ENCODE measurements at regions not wholly inside any gene's neighbourhood (a gene's known extent, or its start where the extent isn't known, plus 50 kb on each side); places are given as distances from the start of the nearest gene placed in this dataset.

DNA sequence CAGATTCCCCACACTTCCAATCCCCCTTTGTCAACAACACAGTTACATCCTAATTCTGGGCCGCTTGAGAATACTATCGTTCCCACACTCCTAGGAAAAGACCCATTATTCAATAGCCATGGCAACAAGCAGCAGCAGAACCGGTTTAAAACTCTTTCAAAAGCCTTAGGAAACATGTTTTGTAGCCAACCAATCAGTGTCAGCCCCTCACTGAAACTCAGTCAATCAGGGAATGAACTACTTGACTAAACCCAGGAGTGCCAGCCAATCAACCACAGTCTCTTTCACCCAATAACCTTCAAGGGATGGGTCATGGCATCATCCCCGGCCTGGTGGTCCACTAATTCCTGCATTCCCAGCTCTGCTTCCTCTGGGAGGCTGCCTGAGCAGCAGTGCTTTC is 204.8 kb upstream of the HS6ST1 start:
- in situ Hi-C loops (cut with HindIII; ENCODE audit: low sequenced_read_pairs) = no loop called here

DNA sequence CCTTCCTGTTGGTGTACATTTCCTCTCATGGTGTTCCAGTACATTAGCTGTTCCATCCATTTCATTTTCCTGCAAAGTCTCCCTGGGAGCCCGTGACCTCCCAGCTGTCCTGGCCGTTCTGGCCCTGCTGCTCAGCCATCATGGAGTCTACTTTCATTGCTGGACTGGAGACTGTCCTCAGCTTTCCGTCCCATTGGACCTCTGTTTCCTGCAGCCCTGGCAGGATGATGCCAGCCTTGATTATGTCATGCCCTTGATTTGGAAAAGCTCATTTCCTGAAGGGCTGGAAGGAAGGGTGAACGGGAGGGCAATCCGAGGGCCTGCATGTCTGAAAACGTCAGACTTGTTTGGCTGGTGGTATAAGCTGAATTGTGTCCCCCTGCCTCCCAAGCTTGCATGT is 205.5 kb upstream of the HS6ST1 start:
- in situ Hi-C loops (cut with HindIII; ENCODE audit: low sequenced_read_pairs) = no loop called here

DNA sequence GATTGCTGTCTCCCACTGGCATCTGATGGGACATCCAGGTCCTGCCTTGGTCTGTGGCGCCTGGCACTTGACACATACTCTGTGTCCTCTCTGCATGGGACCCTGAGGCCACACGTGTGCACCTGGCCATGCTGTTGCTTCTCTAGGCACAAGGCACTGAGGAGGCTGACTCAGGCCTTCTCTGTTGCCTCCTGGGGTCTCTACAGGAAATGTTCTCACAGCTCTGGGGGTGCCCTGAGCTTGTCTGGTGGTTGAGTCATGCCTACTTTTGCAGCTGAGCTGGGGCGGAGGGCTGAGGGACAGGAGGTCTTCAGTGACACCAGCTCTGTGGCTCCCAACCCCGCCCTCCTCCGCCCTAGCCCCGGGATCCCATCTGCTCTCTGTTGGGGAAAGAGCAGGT is 207.0 kb upstream of the HS6ST1 start:
- in situ Hi-C loops (cut with HindIII; ENCODE audit: low sequenced_read_pairs) = no loop called here

DNA sequence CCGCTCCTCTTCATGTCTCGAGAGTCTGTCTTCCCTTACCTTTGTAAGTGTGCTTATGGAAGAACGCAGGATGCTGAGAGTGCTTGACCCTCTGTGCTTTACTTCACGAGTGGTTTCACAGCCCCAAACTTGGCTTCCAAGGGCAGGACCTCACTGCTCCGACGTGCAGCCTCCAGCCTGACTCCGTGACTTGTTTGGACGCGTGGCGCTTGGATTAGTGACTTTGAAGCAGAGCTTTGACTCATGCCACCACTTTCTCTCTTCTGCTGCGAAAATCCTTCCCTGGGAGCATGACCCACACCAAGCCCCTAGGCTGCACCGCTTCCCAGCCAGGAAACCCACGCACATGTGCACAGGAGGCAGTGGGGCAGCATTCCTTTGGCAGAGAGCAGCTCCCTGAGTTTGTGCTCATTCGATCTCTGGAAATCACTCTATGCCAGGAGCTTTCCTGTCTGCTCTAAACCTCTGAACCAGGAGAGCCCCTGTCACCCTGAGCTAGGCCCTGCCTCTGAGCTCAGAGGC is 207.8 kb upstream of the HS6ST1 start:
- in situ Hi-C loops (cut with HindIII; ENCODE audit: low sequenced_read_pairs) = no loop called here

DNA sequence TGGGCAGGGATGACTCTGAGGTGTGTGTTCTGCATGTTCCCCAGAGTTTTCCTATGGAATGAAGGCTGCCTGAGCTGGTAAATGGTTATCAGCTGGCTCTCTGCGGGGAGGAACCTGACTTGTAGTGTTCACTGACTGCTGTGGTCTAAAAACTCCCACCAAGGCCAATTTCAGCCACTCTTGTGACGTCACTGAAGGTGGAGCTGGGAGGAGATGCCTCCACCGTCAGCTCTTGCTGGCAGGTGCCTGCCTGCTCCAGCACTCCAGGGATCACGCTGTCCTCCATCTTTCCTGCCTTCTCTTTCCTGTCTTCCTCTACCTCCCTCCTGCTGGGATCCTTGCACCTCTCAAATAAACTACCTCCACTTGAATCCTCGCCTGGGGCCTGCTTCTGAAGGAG is 209.5 kb upstream of the HS6ST1 start:
- in situ Hi-C loops (cut with HindIII; ENCODE audit: low sequenced_read_pairs) = no loop called here

DNA sequence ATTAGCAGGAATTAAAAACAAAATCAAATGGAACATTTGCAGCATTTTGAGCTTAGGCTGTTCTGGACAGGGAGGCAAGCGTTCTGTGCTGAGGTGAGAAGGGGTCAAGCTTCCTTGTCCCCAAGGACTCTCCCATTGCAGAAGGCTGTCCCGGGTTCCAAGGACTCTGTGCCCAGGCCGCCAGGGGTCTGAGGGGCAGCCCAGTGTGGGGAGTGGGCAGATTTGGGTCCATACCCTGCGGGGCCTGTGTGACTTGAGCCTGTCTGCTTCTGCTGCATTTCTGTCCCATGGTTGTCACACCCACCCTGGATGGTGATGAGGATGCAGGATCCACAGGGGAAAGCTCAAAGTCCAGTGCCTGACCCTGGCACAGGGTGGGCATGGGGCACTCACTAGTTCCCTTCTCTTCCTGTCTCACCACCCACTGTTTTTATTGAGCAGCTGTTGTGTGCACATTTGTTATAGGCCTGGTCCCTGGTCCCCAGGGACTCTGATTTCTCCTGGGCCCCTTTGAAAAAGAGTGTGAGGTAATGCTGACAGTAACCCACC is 211.4 kb upstream of the HS6ST1 start:
- in situ Hi-C loops (cut with HindIII; ENCODE audit: low sequenced_read_pairs) = no loop called here

DNA sequence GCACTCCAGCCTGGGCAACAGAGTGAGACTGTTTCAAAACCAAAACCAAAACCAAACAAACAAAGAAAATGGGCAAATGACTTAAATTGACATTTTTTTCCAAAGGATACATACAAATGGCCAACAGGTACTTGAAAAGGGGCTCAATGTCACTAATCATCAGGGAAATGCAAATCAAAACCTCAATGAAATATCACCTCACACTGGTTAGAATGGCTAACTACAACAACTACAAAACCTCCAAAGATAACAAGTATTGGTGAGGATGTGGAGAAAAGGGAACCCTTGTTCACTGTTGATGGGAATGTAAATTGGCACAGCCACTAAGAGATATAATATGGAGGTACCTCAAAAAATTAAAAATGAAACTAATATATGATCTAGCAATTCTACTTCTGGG is 213.2 kb upstream of the HS6ST1 start:
- in situ Hi-C loops (cut with HindIII; ENCODE audit: low sequenced_read_pairs) = no loop called here

DNA sequence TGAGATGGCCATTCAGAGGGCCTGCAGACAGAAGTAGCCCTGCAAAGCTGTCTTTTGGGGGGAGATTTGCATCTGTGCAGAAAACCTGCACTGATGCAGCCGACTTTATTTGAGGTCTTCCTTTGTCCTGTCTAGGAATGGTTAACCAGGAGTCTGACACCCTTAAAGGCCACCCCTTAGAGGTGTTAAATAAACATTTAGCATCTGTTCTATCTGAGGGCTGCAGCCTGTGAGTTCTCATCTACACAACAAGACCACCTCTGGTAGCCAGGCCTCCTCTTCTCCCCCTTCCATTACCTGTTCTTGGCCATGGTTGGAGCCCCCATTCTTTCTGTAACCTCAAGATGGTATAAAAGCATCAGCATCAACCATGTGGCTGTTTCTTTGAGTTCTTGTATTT is 214.4 kb upstream of the HS6ST1 start:
- in situ Hi-C loops (cut with HindIII; ENCODE audit: low sequenced_read_pairs) = no loop called here

DNA sequence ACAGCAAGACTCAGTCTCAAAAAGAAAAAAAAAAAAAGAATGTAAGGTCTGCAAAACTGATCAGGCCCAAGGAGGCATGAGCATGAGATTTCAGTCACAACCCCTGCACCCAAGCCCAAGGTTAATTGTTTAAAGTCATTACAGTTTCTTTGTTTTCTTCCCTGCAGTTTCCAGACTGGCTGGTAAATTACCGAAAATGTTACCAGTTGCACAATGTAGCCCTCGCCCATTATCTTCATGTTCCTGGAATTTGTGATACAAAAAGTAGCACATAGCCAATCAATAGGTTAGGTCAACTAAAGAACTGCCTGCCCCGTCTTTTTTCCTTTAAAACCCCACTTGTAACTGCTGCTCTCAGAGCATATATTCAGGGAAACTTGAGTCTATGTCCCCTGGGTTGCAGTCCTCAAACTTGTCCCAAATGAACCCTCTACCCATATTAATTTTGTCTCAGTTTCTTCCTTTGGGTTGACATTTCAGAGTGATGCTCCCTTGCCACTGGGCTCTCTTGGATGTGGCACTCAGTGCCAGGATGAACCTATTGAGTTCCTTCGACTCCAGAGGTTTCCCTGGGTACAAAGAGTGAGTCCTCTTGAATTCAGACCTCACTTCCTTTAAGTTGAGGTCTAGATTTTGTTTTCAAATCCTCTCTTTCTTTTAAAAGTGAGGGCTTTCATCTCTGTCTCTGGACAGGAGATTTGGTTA is 216.2 kb upstream of the HS6ST1 start:
- in situ Hi-C loops (cut with HindIII; ENCODE audit: low sequenced_read_pairs) = no loop called here

DNA sequence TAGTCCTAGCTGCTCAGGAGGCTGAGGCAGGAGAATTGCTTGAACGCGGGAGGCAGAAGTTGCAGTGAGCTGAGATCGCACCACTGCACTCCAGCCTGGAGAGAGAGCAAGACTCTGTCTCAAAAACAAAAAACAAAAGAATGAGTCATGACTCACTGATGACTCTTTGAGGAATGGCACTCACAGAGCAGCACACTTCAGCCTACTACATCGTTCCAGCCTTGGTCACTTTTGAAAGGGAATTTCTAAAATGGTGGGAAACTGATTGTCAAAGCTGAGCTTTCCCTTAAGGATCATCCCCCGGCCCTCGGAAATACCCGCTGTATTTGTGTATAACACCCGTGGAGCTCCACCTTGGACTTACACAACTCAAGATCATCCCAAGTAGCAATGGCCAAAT is 217.3 kb upstream of the HS6ST1 start:
- in situ Hi-C loops (cut with HindIII; ENCODE audit: low sequenced_read_pairs) = no loop called here

DNA sequence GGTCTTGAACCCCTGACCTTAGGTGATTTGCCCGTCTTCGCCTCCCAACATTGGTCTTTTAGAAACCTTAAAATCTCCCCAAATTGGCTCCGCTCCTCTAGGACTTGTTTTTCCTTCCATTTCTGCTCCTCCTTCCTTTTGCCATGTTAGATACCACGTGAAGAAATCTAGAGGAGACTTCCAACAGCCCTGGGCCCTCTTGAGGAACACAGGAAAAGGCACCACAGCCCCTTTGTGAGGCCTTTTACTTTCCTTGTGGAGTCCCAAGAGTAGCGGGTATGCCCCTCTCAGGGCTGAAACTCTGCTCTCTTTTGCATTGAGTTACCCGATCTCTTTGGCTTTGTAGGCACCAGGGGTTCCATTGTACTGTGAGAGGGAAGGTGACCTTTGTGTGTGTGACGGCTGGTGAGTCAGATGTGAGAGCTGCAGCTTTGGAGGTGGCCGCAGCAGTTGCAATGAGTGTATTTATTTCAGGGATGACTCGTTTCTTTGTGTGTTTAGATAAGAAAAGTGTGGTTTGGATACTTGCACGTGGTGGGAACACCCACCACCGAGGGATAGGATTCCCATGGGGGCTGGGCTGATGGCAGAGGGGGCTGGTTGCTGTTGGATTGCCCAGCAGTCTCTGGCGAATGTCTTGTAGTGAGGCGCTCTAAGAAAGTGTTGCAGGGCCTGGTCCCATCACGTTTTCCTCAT is 218.4 kb upstream of the HS6ST1 start:
- in situ Hi-C loops (cut with HindIII; ENCODE audit: low sequenced_read_pairs) = no loop called here

DNA sequence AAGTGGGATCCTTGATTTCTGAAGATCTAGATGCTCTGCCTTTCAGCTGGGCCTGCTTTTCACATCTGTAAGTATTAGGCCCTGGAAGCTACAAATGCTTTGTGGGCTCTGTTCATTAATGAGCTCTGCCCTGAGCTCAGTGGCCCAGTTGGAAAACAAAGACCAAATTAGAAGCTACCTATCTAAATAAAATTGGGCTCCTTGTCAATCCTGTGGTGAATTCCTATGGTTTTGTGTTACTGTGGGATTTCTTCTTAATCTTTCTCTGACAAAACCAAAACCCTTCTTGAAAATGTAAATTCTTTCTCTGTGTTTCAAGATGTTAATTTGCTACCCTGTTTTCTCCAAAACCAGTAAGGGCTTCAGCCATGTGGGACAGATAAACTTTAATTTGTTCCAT is 219.0 kb upstream of the HS6ST1 start:
- in situ Hi-C loops (cut with HindIII; ENCODE audit: low sequenced_read_pairs) = no loop called here

DNA sequence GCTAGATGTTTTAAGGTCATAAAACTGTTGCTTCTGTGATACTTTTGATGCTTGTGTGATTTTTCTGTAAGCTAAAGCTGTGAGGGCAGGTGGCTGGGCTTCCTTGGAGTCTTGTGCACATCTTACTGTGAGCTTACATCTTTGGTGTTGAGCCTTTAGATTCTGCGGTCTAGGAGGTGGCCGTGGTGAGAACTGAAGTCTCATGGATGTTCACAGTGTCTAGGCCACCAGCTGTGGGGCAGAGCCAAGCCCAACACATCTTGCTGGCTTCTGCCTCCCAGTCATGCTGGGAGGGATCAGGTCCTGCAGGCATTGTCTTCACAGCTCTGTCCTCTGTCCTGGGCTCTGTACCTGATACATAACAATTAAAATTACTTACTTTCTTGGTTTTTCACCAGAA is 219.7 kb upstream of the HS6ST1 start:
- in situ Hi-C loops (cut with HindIII; ENCODE audit: low sequenced_read_pairs) = no loop called here

DNA sequence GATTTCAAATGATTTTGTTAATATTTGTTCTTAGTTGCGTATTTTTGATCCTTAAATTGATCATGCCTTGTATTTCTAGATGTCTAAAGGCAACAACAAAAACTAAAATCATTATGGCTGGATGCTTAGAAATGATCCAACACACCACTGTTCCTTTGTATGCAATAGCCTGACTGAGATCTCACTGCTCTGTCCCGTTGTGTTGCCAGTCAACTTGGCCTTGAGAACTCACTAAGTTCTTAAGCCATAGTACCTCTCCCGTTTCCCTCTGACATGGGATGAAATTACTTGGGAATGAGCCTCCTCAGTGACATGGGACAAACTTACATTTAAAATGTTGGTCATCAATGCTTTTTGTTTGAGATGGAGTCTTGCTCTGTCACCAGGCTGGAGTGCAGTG is 222.0 kb upstream of the HS6ST1 start:
- in situ Hi-C loops (cut with HindIII; ENCODE audit: low sequenced_read_pairs) = no loop called here

DNA sequence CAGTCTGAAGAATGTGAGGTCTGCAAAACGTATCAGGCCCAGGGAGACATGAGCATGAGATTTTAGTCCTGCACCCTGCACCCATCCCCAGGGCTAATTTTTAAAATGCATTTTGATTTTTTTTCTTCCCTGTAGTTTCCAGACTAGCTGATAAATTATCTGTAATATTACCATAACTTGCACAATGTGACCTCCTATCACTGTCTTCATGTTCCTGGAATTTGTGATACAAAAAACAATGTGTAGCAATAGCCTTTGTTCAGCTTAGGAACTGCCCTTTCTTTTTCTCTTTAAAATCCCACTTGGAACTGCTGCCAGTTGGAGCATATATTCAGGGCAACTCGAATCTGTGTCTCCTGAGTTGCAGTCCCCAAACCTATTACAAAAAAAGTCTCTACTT is 222.8 kb upstream of the HS6ST1 start:
- in situ Hi-C loops (cut with HindIII; ENCODE audit: low sequenced_read_pairs) = no loop called here

DNA sequence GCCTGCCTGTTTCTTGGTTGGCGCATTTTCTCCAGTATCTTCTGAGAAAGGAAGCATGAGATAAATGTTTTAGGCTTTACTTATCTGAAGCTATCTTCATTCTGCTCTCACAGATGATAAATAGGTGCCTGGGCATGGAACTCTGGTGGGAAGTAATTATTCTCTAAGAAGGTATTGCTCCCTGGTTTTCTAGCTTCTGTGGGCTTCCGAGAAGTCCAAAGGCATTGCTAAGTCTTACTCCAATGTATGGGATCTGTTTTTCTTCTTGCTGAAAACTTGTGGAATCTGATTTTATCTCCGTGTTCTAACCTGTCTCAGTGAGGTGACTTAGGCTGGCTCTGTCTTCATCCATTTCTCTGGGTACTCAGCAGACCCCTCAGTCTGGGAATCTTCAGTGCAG is 224.4 kb upstream of the HS6ST1 start:
- in situ Hi-C loops (cut with HindIII; ENCODE audit: low sequenced_read_pairs) = no loop called here

DNA sequence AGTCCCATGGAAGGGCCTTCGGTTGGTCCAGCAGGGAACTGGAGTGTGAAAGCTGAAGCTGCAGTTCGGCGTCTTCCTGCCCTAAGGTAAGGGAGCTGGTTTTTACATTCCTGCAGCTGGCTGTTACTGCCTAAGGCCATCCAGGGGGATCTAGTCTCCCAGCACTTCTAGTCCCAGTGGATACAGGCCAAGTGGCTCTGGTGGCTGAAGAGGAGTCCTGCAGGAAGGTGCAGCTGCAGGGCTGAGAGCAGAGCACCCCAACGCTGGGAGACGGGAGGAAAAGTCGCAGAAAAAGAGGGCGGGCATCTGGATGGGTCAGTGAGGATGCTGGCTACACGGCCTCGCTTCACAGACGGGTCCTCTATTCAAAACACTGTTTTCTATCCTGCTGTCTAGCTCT is 225.0 kb upstream of the HS6ST1 start:
- in situ Hi-C loops (cut with HindIII; ENCODE audit: low sequenced_read_pairs) = no loop called here

DNA sequence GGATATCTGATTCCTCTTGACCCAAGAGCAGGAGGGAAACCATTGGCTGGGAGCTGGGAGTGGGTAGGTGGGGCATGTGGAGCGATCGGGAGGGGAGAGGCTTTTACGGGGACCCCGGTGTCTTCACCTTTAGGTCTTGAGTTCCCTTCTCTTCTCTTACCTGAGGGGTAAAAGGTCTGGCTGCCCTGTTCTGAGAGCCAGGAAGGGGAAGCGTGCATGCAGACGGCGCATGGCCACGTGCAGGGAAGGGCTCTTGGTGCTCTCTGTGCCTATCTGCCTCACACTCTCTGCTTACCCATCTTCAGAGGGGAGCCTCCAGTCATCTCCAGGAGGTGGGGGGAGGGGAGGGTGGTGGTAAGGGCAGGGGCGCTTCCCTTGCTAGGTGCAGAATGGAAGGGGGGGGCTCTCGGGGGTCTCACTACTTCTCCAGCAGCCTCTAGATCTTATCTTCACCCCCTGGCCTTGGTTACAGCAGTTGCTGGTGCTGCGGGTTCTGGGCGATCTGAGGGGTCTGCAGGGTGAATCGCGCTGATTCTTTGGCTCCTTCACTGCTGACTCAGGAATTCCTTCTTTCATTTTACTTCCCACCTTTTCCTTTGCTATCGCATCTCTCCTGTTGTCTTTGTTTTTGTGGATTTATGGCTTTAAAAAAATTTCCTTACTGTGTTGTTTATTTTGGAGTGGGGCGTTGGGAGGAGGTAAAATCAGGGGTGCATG is 225.8 kb upstream of the HS6ST1 start:
- in situ Hi-C loops (cut with HindIII; ENCODE audit: low sequenced_read_pairs) = no loop called here

DNA sequence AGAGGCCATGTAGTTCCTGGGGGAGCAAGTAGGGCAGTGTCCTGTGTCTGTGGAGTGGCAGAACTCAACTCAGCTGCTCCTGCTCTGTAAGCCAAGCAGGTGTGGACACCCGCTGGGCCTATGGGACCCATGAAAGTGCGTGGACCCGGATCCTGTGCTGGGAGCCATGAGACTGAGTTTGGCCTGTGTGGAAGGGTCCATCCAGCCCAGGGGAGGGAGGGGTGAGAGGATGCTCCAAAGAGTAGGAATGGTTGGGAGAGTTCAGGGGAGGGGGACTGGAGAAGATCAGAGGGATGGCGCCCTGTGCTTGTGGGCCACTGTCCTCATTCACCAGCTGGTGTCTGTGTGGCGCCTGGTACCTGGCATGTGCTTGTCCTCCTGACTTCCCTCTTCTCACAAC is 226.4 kb upstream of the HS6ST1 start:
- in situ Hi-C loops (cut with HindIII; ENCODE audit: low sequenced_read_pairs) = no loop called here

DNA sequence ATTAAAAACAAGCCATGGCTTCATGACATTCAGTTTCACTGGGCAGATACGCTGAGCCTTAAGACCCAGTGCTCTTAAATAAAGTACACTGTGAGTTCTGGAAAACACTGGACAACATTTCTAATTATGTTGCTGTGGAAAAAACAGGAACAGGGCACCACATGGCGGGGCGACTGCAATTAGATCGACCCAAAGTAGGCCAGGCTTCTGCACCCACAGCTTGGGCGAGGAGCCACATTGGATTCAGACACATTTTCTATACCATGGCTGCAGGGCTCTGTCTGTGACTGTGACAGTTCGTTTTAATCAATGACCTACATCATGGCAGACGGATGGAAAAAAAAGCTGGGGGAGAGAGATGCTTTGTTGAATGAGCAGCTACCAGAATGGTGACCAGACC is 227.2 kb upstream of the HS6ST1 start:
- in situ Hi-C loops (cut with HindIII; ENCODE audit: low sequenced_read_pairs) = no loop called here

DNA sequence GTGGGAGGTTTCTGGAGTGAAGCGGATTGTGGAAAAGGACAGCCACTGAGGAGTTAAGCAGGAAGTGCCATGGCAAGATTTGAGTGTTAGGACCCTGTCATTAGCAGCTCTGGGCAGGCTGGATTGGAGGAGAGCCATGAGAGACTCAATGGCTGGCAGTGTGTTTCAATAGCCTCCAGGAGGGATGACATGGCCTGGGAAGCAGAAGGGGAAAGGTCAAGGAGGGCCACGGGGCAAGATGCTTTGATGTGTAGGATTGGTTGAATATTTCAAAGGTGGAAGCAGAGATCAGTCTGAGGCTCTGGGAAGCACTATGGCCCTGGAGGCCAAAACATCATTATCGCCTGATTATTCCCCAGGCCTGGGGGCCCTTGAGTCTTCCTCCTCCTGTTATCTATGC is 229.0 kb upstream of the HS6ST1 start:
- in situ Hi-C loops (cut with HindIII; ENCODE audit: low sequenced_read_pairs) = no loop called here

DNA sequence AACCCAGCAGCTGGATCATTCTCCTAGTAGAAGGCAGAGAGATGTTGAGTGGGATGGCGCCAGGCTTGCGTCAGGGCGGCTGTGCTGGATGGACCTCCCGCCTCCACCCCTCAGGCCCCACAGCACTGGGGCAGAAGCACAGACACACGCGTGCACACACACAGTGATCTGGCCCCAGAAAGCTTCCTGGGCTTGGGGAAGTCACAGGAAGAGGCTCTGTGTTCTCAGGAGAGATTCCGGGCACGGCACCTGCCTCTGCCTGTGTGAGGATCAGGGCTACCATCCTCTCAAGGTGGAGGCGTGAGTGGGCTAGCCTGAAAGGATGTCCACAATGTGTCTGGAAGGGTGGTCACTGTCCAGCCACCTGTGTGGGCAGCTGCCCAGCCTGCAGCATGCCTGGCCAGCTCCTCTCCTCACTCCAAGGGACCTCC is 229.8 kb upstream of the HS6ST1 start:
- in situ Hi-C loops (cut with HindIII; ENCODE audit: low sequenced_read_pairs) = no loop called here
